ENCODE measurements at regions not wholly inside any gene's neighbourhood (a gene's known extent, or its start where the extent isn't known, plus 50 kb on each side); places are given as distances from the start of the nearest gene placed in this dataset.

- no peak for TF ChIP-seq EP300 (IDR thresholded peaks at IDR 0.05)
- TF ChIP-seq POLR2AphosphoS5 (IDR thresholded peaks at IDR 0.05), result no peak
These were observed 845.3 kb downstream of the TYW1 start for GRCh38 chr7:67841896-67842295.
